Lung (tissue), 11 donors: ENCODE measurements at regions not wholly inside any gene's neighbourhood (a gene's known extent, or its start where the extent isn't known, plus 50 kb on each side); places are given as distances from the start of the nearest gene placed in this dataset.
A peak's percentile ranks its signal among the peaks of the same experiment; 100 is the strongest.

ENCODE experiments used
- ATAC-seq: fragments of 200-7000 bp; cut with Tn5 transposase; one replicate; pipeline ENCODE4 v1.9.1; 2020; ENCODE audit warnings: moderate number of reproducible peaks; ENCODE audit not compliant: insufficient read depth, low FRiP score
- DNase-seq, 3 donors: peaks; one replicate each; pipeline ENCODE4 v3.0.0-alpha.2; 2013 to 2017
- H3K27ac ChIP-seq, 2 donors: one replicate each; pipeline ENCODE4 v1.5.1; 2013; ENCODE audit warnings: mild to moderate bottlenecking in 2 of 2, moderate library complexity in 2 of 2, control low read depth in 1 of 2, inconsistent platforms in 1 of 2, low read depth in 1 of 2, low read length in 1 of 2
- H3K27me3 ChIP-seq, 3 donors: one replicate each; pipeline ENCODE4 v1.5.1; 2013; ENCODE audit warnings: low read length in 2 of 3; ENCODE audit not compliant: control insufficient read depth in 3 of 3, insufficient read depth in 3 of 3
- H3K36me3 ChIP-seq, 4 donors: one replicate each; pipeline ENCODE4 v1.5.1; 2013; ENCODE audit warnings: low read length in 4 of 4, mild to moderate bottlenecking in 1 of 4, moderate library complexity in 1 of 4; ENCODE audit not compliant: control insufficient read depth in 4 of 4, insufficient read depth in 4 of 4
- H3K4me1 ChIP-seq, 5 donors: one replicate each; pipeline ENCODE4 v1.5.1; 2013; ENCODE audit warnings: low read length in 5 of 5, mild to moderate bottlenecking in 2 of 5, moderate library complexity in 1 of 5; ENCODE audit not compliant: control insufficient read depth in 5 of 5, insufficient read depth in 5 of 5
- H3K4me3 ChIP-seq: one replicate; pipeline ENCODE4 v1.5.1; 2013; ENCODE audit warnings: mild to moderate bottlenecking, control low read depth, moderate library complexity
- H3K9ac ChIP-seq, 2 donors: one replicate each; pipeline ENCODE4 v1.5.1; 2013; ENCODE audit warnings: low read length in 2 of 2, control low read depth in 1 of 2; ENCODE audit not compliant: insufficient read depth in 1 of 2
- H3K9me3 ChIP-seq, 4 donors: one replicate each; pipeline ENCODE4 v1.5.1; 2013; ENCODE audit warnings: low read length in 3 of 4, mild to moderate bottlenecking in 1 of 4, moderate library complexity in 1 of 4; ENCODE audit not compliant: control insufficient read depth in 4 of 4, insufficient read depth in 3 of 4
- WGBS, 2 donors: extraction: QIAGEN DNeasy Blood & Tissue Kit; methylation state at CpG; one replicate each; pipeline ENCODE4 v1.1.7; 2013; 5-methylcytosine and 5-hydroxymethylcytosine counted together
- TF ChIP-seq, protein P1 (sequence below): IDR thresholded peaks from 2 replicates; pipeline ENCODE4 v1.5.1; 2012; ENCODE audit warnings: mild to moderate bottlenecking; ENCODE audit errors: control extremely low read depth, extremely low read depth
- donor health status: control.
- donor health status: control.
- donor health status: Bipolar disorder and iron deficiency.
- donor health status: healthy.
- donor health status: DM: yes; HTN: yes; CAD: no.

- ATAC-seq (no peak), DNase-seq (no peak)
- H3K4me3 ChIP-seq: no peak overlapping the region
- no peaks in the 10 kb centered on the region for H3K27me3 ChIP-seq
- no peaks in the 10 kb centered on the region for H3K9me3 ChIP-seq
- H3K4me1 ChIP-seq: peaks cover 0 to 7% (median 6%) of the 10 kb centered on the region in 5 donors
- WGBS, 2 donors: 83 to 96% methylated on average over 4 of the region's 4 CpGs
- TF ChIP-seq, protein P1, sequence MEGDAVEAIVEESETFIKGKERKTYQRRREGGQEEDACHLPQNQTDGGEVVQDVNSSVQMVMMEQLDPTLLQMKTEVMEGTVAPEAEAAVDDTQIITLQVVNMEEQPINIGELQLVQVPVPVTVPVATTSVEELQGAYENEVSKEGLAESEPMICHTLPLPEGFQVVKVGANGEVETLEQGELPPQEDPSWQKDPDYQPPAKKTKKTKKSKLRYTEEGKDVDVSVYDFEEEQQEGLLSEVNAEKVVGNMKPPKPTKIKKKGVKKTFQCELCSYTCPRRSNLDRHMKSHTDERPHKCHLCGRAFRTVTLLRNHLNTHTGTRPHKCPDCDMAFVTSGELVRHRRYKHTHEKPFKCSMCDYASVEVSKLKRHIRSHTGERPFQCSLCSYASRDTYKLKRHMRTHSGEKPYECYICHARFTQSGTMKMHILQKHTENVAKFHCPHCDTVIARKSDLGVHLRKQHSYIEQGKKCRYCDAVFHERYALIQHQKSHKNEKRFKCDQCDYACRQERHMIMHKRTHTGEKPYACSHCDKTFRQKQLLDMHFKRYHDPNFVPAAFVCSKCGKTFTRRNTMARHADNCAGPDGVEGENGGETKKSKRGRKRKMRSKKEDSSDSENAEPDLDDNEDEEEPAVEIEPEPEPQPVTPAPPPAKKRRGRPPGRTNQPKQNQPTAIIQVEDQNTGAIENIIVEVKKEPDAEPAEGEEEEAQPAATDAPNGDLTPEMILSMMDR: no peak
- H3K36me3 ChIP-seq: no peaks in the 10 kb centered on the region
- H3K9ac ChIP-seq: no peak overlapping the region
- H3K27ac ChIP-seq: no peak overlapping the region
Measured at GRCh38 chr9:85278769-85279168, 463.0 kb downstream of the AGTPBP1 start.

DNA sequence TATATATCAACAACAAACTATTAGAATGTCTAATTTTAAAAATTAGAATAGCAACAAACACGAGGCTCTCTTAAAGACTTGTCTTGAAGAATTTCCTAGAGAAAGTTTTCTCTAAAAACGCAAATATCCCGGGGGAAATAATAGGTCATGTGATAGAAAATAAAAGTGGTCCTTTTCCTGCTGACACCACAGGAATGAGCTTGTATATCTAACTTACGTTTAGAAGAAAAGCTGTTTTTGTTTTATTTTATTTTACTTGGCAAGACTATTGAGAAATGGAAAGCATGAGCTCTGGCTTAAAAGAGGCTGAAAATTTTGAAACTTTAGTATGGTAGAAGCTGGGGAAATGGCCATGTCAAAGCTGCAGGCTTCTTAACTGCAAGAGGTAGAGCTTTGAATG lies 465.0 kb downstream of the AGTPBP1 start:
- no peaks in the 10 kb centered on the region for H3K36me3 ChIP-seq
- peaks cover 0 to 7% (median 6%) of the 10 kb centered on the region in 5 donors for H3K4me1 ChIP-seq
- ATAC-seq (no peak), DNase-seq (peak in 2 of 3 donors; percentile 2 to 20)
- no peaks in the 10 kb centered on the region for H3K9me3 ChIP-seq
- TF ChIP-seq, protein P1: no peak
- no peaks in the 10 kb centered on the region for H3K27me3 ChIP-seq
- WGBS, 2 donors: 47 to 66% methylated on average over 4 of the region's 4 CpGs
- no peak overlapping the region for H3K9ac ChIP-seq
- H3K4me3 ChIP-seq: no peak overlapping the region
- H3K27ac ChIP-seq: no peak overlapping the region

GRCh38 chr9:85269811-85270210 lies 471.9 kb downstream of the AGTPBP1 start:
- H3K27ac ChIP-seq: no peak overlapping the region
- H3K9ac ChIP-seq: no peak overlapping the region
- DNase-seq (no peak), ATAC-seq (no peak)
- H3K9me3 ChIP-seq: peaks cover 0 to 2% (median 0%) of the 10 kb centered on the region in 4 donors
- H3K4me3 ChIP-seq: no peak overlapping the region
- peaks cover 0 to 3% (median 0%) of the 10 kb centered on the region in 5 donors for H3K4me1 ChIP-seq
- H3K27me3 ChIP-seq: no peaks in the 10 kb centered on the region
- WGBS, 2 donors: 89 to 95% methylated on average over 7 of the region's 7 CpGs
- no peaks in the 10 kb centered on the region for H3K36me3 ChIP-seq
- TF ChIP-seq, protein P1: no peak

DNA sequence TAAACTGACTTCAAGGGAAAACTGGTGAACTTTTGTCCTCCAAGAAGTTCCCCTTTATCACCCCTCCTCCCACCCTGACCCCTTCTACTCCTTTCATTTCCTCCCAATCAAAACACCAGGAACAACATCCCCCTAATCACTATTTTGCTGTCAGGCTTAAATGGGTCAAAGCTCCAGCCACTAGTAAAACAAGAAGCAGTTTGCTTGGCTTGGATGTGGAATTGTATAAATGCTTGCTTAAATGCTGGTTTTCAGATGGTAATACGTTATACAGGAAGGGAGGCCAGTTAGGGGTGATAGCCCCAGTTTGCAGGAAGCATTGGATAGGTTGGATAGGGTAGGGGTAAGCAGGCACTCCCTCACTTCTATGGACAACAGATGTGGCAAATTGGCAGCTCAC lies 473.6 kb downstream of the AGTPBP1 start:
- no peak overlapping the region for H3K9ac ChIP-seq
- H3K4me3 ChIP-seq: no peak overlapping the region
- peaks cover 0 to 2% (median 0%) of the 10 kb centered on the region in 4 donors for H3K9me3 ChIP-seq
- H3K36me3 ChIP-seq: no peaks in the 10 kb centered on the region
- TF ChIP-seq, protein P1: no peak
- H3K27me3 ChIP-seq: no peaks in the 10 kb centered on the region
- no peak overlapping the region for H3K27ac ChIP-seq
- WGBS, 2 donors: 39 to 43% methylated on average over 1 of the region's 1 CpG
- H3K4me1 ChIP-seq: peaks cover 0 to 3% (median 0%) of the 10 kb centered on the region in 5 donors
- ATAC-seq (no peak), DNase-seq (peak in 1 of 3 donors; percentile 13)
